RWPE2 (cell line): ENCODE measurements at regions not wholly inside any gene's neighbourhood (a gene's known extent, or its start where the extent isn't known, plus 50 kb on each side); places are given as distances from the start of the nearest gene placed in this dataset.

Experiments used
- ATAC-seq: fragments of 200-7000 bp; cut with Tn5 transposase; 3 replicates; pipeline ENCODE4 v1.9.1; 2021; ENCODE audit warnings: low read depth
- DNase-seq: peaks from one replicate; pipeline ENCODE4 v3.0.0-alpha.2; 2020; ENCODE audit warnings: low spot score
- H3K27ac ChIP-seq: fragments of 450-650 bp; 2 replicates; pipeline ENCODE4 v1.5.1; 2017; ENCODE audit warnings: mild to moderate bottlenecking; ENCODE audit not compliant: poor library complexity, severe bottlenecking
- H3K27me3 ChIP-seq: fragments of 250-450 bp; sonication (Bioruptor Pico); 2 replicates; pipeline ENCODE4 v1.5.1; 2021; ENCODE audit warnings: mild to moderate bottlenecking, moderate library complexity; ENCODE audit not compliant: insufficient read depth, poor library complexity, severe bottlenecking
- H3K36me3 ChIP-seq: fragments of 250-450 bp; sonication (Bioruptor Pico); 2 replicates; pipeline ENCODE4 v1.5.1; 2020; ENCODE audit warnings: low read depth, mild to moderate bottlenecking, moderate library complexity
- H3K4me1 ChIP-seq: fragments of 250-450 bp; sonication (Bioruptor Pico); 2 replicates; pipeline ENCODE4 v1.5.1; 2021; ENCODE audit warnings: mild to moderate bottlenecking, moderate library complexity; ENCODE audit not compliant: insufficient read depth, poor library complexity, severe bottlenecking
- H3K4me3 ChIP-seq: fragments of 250-450 bp; sonication (Bioruptor Pico); 2 replicates; pipeline ENCODE4 v1.5.1; 2021; ENCODE audit warnings: mild to moderate bottlenecking, moderate library complexity; ENCODE audit not compliant: severe bottlenecking
- H3K9me3 ChIP-seq: fragments of 250-450 bp; sonication (Bioruptor Pico); 2 replicates; pipeline ENCODE4 v1.5.1; 2021; ENCODE audit warnings: mild to moderate bottlenecking, moderate library complexity; ENCODE audit not compliant: severe bottlenecking
- TF ChIP-seq, protein P1 (sequence below): fragments of 450-650 bp; IDR thresholded peaks from one replicate; pipeline ENCODE4 v1.5.1; 2017; ENCODE audit warnings: mild to moderate bottlenecking, moderate library complexity; ENCODE audit not compliant: poor library complexity, severe bottlenecking

DNA sequence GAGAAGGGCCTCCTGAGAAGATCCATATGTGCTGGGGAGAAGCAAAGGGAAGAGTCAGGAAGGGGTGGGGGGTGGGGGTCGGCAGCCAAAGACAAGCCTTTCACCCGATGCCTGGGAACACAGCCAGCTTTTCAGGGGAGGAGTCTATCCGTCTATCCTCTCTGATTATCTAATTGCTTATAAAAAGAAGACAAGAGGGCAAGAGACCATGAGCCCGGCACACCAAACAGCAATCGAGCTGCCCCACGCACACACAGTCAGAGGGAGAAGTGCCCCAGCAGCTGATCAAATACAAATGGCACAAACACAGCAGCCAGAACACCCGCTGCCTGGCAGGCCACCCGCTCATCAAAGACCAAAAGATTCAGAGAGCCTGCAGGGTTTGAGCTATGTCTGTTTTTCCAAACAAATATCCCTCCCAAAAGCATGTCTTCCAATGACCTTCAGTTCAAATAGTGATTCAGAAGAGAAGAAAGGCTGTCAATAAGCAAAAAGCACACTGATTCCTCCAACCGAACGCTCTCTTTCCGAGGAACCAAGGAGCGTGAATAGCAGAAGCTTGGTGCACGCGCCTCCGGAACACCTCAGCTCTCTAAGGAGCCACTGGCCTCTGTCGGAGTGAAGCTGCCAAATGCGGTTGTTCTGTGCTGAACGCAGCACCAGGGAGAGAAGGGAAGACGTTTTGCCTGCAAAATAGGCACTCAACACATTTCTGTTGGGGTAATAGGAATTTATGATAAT, 419.2 kb downstream of the OCA2 start:
- Histone ChIP-seq H3K4me1 (no peaks in the 10 kb centered on the region), H3K27ac (no peak overlapping the region), H3K27me3 (no peaks in the 10 kb centered on the region), H3K4me3 (no peak overlapping the region), H3K9me3 (no peaks in the 10 kb centered on the region), H3K36me3 (no peaks in the 10 kb centered on the region)
- DNase-seq = no peak
- ATAC-seq = no peak
- TF ChIP-seq, protein P1, sequence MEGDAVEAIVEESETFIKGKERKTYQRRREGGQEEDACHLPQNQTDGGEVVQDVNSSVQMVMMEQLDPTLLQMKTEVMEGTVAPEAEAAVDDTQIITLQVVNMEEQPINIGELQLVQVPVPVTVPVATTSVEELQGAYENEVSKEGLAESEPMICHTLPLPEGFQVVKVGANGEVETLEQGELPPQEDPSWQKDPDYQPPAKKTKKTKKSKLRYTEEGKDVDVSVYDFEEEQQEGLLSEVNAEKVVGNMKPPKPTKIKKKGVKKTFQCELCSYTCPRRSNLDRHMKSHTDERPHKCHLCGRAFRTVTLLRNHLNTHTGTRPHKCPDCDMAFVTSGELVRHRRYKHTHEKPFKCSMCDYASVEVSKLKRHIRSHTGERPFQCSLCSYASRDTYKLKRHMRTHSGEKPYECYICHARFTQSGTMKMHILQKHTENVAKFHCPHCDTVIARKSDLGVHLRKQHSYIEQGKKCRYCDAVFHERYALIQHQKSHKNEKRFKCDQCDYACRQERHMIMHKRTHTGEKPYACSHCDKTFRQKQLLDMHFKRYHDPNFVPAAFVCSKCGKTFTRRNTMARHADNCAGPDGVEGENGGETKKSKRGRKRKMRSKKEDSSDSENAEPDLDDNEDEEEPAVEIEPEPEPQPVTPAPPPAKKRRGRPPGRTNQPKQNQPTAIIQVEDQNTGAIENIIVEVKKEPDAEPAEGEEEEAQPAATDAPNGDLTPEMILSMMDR = no peak

DNA sequence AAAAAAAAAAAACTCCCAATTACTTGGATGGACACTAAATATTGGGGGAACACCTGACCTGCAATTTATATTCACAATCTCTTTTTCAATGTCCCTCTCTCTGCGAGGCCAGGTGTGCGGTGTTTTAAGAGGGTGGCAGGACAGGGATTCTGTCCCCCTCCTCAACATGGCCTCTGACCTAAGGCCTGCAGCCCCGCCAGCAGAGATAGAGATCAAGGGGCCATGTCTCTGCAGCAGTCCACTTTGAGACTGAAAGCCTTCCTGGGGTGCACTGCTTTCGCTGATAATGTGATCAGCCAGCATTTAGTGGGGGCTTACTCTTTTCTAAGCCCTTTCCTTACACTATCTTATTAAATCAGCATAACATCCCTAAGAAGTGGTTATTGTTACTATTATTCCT, 419.9 kb downstream of the OCA2 start:
- Histone ChIP-seq H3K4me3 (no peak overlapping the region), H3K27ac (no peak overlapping the region), H3K4me1 (no peaks in the 10 kb centered on the region), H3K27me3 (no peaks in the 10 kb centered on the region), H3K36me3 (no peaks in the 10 kb centered on the region), H3K9me3 (no peaks in the 10 kb centered on the region)
- DNase-seq (no peak), ATAC-seq (no peak)
- TF ChIP-seq, protein P1 = no peak

DNA sequence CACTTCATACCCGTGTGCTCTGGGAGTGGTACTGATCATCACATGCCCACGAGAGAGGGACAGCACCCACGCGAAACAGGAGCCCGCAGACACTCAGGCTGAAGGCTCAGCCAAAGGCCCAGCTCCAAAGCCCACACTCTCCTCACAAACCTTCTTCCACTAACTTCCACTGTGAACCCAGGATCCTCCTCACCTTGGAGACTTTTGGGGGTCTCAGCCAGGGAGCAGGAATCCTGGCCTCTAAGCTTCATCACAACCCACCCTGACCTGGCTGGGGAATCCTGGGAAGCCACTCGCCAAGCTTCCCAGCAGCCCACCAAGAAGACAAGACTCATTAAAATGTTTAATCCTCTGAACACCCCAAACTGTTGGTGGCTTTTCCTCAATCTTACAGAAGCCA, 421.2 kb downstream of the OCA2 start:
- H3K9me3 ChIP-seq = no peaks in the 10 kb centered on the region
- H3K36me3 ChIP-seq = no peaks in the 10 kb centered on the region
- H3K27ac ChIP-seq = no peak overlapping the region
- no peaks in the 10 kb centered on the region for H3K4me1 ChIP-seq
- no peaks in the 10 kb centered on the region for H3K27me3 ChIP-seq
- no peak overlapping the region for H3K4me3 ChIP-seq
- ATAC-seq (no peak), DNase-seq (no peak)
- TF ChIP-seq, protein P1 = no peak

DNA sequence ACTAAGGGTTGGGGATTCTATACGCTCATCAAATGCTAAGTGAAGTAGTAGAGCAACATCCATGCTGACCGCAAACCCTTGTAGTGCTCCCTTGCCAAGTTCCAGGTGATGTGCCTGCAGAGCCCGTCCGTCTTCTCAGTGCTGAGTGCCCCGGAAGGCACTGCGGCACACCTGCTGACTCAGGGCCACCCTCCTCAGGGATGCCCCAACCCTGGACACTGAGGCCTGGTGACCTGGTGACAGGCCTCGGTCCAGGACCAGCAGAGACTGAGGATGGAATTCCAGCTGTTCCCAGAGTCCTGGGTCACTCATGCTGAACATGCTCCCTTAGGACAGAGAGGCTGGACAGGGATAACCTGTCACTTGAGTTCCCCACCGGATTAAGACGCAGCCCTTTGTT, 422.5 kb downstream of the OCA2 start:
- Histone ChIP-seq H3K27ac (no peak overlapping the region), H3K4me1 (no peaks in the 10 kb centered on the region), H3K4me3 (no peak overlapping the region), H3K27me3 (no peaks in the 10 kb centered on the region), H3K36me3 (no peaks in the 10 kb centered on the region), H3K9me3 (no peaks in the 10 kb centered on the region)
- TF ChIP-seq, protein P1 = no peak
- DNase-seq (no peak), ATAC-seq (no peak)

DNA sequence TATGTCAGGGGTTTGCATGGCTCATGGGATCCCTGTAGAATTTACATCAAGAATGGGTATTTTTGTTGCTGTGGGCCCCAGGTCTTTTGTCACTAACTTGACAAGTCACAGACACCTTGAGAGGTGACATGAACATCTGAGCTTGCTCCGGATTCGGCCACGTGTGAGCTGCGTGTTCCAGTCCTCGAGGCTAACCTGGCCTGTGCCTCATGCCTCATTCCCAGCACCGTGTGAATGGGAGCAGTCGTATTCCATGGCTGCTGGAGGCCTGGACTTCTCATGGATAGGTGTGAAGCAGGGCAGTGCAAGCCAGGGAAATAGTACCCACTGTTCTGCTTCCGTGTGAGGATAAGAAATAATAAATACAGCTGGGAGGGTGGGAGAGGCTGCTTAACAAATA, 423.5 kb downstream of the OCA2 start:
- H3K4me1 ChIP-seq = no peaks in the 10 kb centered on the region
- no peaks in the 10 kb centered on the region for H3K36me3 ChIP-seq
- TF ChIP-seq, protein P1 = no peak
- H3K9me3 ChIP-seq = no peaks in the 10 kb centered on the region
- DNase-seq = no peak
- H3K27ac ChIP-seq = no peak overlapping the region
- no peaks in the 10 kb centered on the region for H3K27me3 ChIP-seq
- H3K4me3 ChIP-seq = no peak overlapping the region
- no peak for ATAC-seq
